Mesendoderm (in vitro differentiated cells): ENCODE measurements at regions not wholly inside any gene's neighbourhood (a gene's known extent, or its start where the extent isn't known, plus 50 kb on each side); places are given as distances from the start of the nearest gene placed in this dataset.

Experiments used
- DNase-seq: peaks from one replicate; pipeline ENCODE4 v3.0.0; 2013
- H2AK5ac ChIP-seq: 2 replicates; pipeline ENCODE4 v1.6.1; 2013; ENCODE audit warnings: low read length, inconsistent platforms
- H2BK120ac ChIP-seq: 2 replicates; pipeline ENCODE4 v1.6.1; 2013; ENCODE audit warnings: low read depth, mild to moderate bottlenecking, low read length, moderate library complexity, mixed read lengths
- H2BK15ac ChIP-seq: replicated peaks from 2 replicates; pipeline ENCODE4 v1.6.1; 2013; ENCODE audit warnings: low read depth, mild to moderate bottlenecking, moderate library complexity
- H2BK5ac ChIP-seq: 2 replicates; pipeline ENCODE4 v1.6.1; 2013; ENCODE audit warnings: low read length, inconsistent platforms
- H3K18ac ChIP-seq: 2 replicates; pipeline ENCODE4 v1.6.1; 2013; ENCODE audit warnings: mild to moderate bottlenecking, low read length, mixed read lengths
- H3K23ac ChIP-seq: one replicate; pipeline ENCODE4 v1.6.1; 2013; ENCODE audit warnings: low read length
- H3K27ac ChIP-seq: 2 replicates; pipeline ENCODE4 v1.5.1; 2013; ENCODE audit warnings: low read depth, mild to moderate bottlenecking, inconsistent platforms, low read length, moderate library complexity
- H3K27me3 ChIP-seq: 2 replicates; pipeline ENCODE4 v1.6.1; 2013; ENCODE audit warnings: low read length, control low read depth, mild to moderate bottlenecking, inconsistent platforms; ENCODE audit not compliant: insufficient read depth, poor library complexity
- H3K36me3 ChIP-seq: 2 replicates; pipeline ENCODE4 v1.6.1; 2013; ENCODE audit warnings: low read length, inconsistent platforms; ENCODE audit not compliant: control insufficient read depth, insufficient read depth
- H3K4ac ChIP-seq: one replicate; pipeline ENCODE4 v1.6.1; 2013; ENCODE audit warnings: low read depth, mild to moderate bottlenecking, low read length, moderate library complexity
- H3K4me1 ChIP-seq: 2 replicates; pipeline ENCODE4 v1.6.1; 2013; ENCODE audit warnings: low read depth, low read length, inconsistent platforms; ENCODE audit not compliant: control insufficient read depth
- H3K4me2 ChIP-seq: 2 replicates; pipeline ENCODE4 v1.6.1; 2013; ENCODE audit warnings: low read length
- H3K4me3 ChIP-seq: 2 replicates; pipeline ENCODE4 v1.5.1; 2013; ENCODE audit warnings: mild to moderate bottlenecking, low read length
- H3K56ac ChIP-seq: one replicate; pipeline ENCODE4 v1.6.1; 2013; ENCODE audit warnings: low read length
- H3K79me1 ChIP-seq: 2 replicates; pipeline ENCODE4 v1.6.1; 2013; ENCODE audit warnings: low read length, inconsistent platforms
- H3K79me2 ChIP-seq: 2 replicates; pipeline ENCODE4 v1.6.1; 2013; ENCODE audit warnings: mild to moderate bottlenecking, low read length; ENCODE audit not compliant: control insufficient read depth, insufficient read depth
- H3K9ac ChIP-seq: 2 replicates; pipeline ENCODE4 v1.6.1; 2013; ENCODE audit warnings: low read length, inconsistent platforms
- H4K5ac ChIP-seq: one replicate; pipeline ENCODE4 v1.6.1; 2013; ENCODE audit warnings: low read length
- H4K8ac ChIP-seq: one replicate; pipeline ENCODE4 v1.6.1; 2013; ENCODE audit warnings: low read depth, mild to moderate bottlenecking, control low read depth, low read length, moderate library complexity
- WGBS: extraction: QIAGEN DNeasy Blood & Tissue Kit; methylation state at CpG from one replicate; pipeline ENCODE4 v1.1.7; 2013; ENCODE audit warnings: low lambda C conversion rate, missing lambda C conversion rate; ENCODE audit not compliant: insufficient coverage; ENCODE audit errors: extremely low coverage; 5-methylcytosine and 5-hydroxymethylcytosine counted together

DNA sequence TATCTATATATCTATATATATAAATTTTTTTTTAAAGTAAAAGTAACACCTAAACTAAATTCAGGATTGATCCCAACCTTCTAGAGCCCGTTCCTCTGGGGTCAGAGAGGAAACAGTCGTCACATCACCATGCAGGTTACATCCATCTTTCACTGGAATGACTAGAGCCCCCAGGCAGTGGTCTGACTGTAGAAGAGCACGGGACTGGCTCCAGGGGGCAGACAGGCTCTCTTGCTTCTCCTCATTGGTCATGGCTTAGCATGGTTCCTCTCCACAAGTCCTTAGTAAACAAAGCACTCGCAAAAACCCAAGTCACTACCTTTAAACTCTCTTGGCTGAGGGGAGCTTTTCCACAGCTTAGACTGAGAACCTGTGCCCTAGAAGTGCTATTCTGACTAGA, 110.5 kb downstream of the NR2F2 start:
- Histone ChIP-seq H3K56ac (no peak overlapping the region), H2BK5ac (no peak overlapping the region), H3K79me1 (no peaks in the 10 kb centered on the region), H3K4me2 (no peak overlapping the region), H3K4me1 (no peaks in the 10 kb centered on the region), H3K79me2 (no peaks in the 10 kb centered on the region), H3K27ac (no peak overlapping the region), H2BK120ac (no peak overlapping the region), H4K5ac (no peak overlapping the region), H3K27me3 (no peaks in the 10 kb centered on the region), H3K23ac (no peak overlapping the region), H3K4me3 (no peak overlapping the region), H3K18ac (no peak overlapping the region), H3K9ac (no peak overlapping the region), H2AK5ac (no peak overlapping the region), H4K8ac (no peak overlapping the region), H3K36me3 (no peaks in the 10 kb centered on the region), H2BK15ac (no peak overlapping the region), H3K4ac (no peak overlapping the region)
- WGBS: no CpG with 5 or more reads among the region's 4 CpGs
- peak; percentile 6 for DNase-seq

DNA sequence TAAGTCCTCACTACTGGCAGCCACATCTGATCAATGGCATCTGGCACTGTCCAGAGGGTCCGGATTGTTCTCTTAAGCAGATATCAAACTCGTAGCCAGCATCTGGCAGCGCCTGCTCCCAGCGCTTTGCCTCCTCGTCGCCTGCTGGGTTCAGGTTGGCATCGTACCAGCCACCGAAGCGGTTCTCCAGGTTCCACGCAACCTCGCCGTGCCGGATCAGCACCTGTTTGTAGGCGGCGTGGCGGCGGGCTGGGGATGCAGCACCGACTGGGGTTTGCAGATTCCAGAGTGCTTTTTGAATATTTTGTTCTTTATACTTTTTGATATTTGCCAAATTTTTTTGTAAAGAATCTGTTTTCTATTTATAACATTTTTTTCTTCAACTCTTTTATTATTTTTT, 111.6 kb downstream of the NR2F2 start:
- Histone ChIP-seq H3K23ac (no peak overlapping the region), H3K79me2 (no peaks in the 10 kb centered on the region), H3K79me1 (no peaks in the 10 kb centered on the region), H2AK5ac (no peak overlapping the region), H2BK15ac (no peak overlapping the region), H4K5ac (no peak overlapping the region), H4K8ac (no peak overlapping the region), H3K9ac (no peak overlapping the region), H3K27ac (no peak overlapping the region), H2BK5ac (no peak overlapping the region), H3K4me3 (no peak overlapping the region), H3K27me3 (no peaks in the 10 kb centered on the region), H2BK120ac (no peak overlapping the region), H3K4me1 (no peaks in the 10 kb centered on the region), H3K4me2 (no peak overlapping the region), H3K18ac (no peak overlapping the region), H3K56ac (no peak overlapping the region), H3K36me3 (no peaks in the 10 kb centered on the region), H3K4ac (no peak overlapping the region)
- no peak for DNase-seq
- no CpG with 5 or more reads among the region's 18 CpGs for WGBS

DNA sequence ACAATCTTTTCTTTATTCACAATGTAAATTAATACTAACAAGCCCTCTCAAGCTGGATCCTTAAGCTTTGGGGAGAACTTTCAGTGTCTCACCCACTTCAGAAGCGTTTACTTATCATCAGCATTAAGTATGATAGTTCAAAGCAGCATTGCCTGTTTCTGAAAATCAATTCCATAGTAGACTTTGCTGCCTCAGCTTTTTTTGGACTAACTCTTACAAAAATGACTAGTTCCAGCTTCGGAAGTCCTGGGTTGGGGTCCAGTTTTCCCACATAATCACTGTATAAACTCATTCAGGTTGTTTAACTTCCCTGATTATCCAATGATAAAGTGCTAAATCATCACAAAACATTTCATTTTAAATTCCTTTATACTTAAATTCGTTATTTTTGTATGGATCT, 114.4 kb downstream of the NR2F2 start:
- Histone ChIP-seq H2BK15ac (no peak overlapping the region), H3K18ac (no peak overlapping the region), H3K9ac (no peak overlapping the region), H3K23ac (no peak overlapping the region), H3K56ac (no peak overlapping the region), H3K27me3 (no peaks in the 10 kb centered on the region), H3K4me1 (no peaks in the 10 kb centered on the region), H2BK120ac (no peak overlapping the region), H3K27ac (no peak overlapping the region), H4K5ac (no peak overlapping the region), H3K36me3 (no peaks in the 10 kb centered on the region), H3K79me1 (no peaks in the 10 kb centered on the region), H3K4me3 (no peak overlapping the region), H4K8ac (no peak overlapping the region), H2AK5ac (no peak overlapping the region), H3K4me2 (no peak overlapping the region), H2BK5ac (no peak overlapping the region), H3K79me2 (no peaks in the 10 kb centered on the region), H3K4ac (no peak overlapping the region)
- WGBS: 100% methylated on average over 1 of the region's 3 CpGs
- DNase-seq: no peak

DNA sequence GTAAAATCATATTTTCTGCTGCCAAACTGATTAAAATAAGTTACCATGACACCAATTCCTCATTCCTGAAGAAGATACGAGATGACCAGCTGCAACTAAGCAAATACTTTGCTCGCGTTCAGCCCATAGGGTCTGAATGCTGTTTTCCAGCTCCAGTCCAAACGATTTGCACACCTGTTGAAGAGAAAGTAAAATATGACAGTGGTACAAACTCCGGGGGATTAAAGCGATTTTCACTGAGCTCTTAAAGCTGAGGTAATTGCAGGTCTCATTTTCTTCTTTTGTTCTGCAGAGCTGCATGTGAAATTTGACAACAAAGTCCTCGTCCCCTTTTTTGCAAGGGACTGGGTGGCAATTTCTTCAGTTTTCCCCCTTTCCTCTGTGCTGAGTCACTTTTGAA, 118.4 kb downstream of the NR2F2 start:
- no peaks in the 10 kb centered on the region for H3K27me3 ChIP-seq
- H3K79me2 ChIP-seq: no peaks in the 10 kb centered on the region
- no peak overlapping the region for H3K4me3 ChIP-seq
- no peak overlapping the region for H4K8ac ChIP-seq
- no peak overlapping the region for H4K5ac ChIP-seq
- DNase-seq: no peak
- no peak overlapping the region for H3K4me2 ChIP-seq
- no peak overlapping the region for H2BK120ac ChIP-seq
- H3K27ac ChIP-seq: no peak overlapping the region
- H3K23ac ChIP-seq: no peak overlapping the region
- H2BK5ac ChIP-seq: no peak overlapping the region
- H3K56ac ChIP-seq: no peak overlapping the region
- no peak overlapping the region for H3K9ac ChIP-seq
- no peak overlapping the region for H3K4ac ChIP-seq
- no peak overlapping the region for H3K18ac ChIP-seq
- H3K36me3 ChIP-seq: no peaks in the 10 kb centered on the region
- H2BK15ac ChIP-seq: no peak overlapping the region
- no peaks in the 10 kb centered on the region for H3K79me1 ChIP-seq
- no peak overlapping the region for H2AK5ac ChIP-seq
- no peaks in the 10 kb centered on the region for H3K4me1 ChIP-seq
- no CpG with 5 or more reads among the region's 7 CpGs for WGBS

DNA sequence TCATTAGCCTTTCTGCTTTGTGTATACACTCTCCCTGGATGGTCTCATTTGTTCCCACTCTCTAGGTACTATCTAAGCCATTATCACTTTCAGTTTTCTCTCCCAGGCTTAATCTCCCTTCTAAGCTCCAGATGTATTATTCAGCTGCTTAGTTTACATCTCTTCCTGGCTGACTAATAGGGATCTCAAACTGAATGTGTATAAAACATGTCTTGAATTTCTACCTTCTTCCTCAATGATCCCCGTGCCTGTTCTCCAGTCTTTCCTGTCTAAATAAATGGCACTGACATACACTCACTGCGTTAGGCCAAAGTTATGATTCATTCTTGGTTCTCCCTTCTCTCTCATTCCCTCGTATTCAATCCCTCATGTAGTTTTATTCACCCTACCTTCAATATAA, 127.3 kb downstream of the NR2F2 start:
- H3K4ac ChIP-seq: no peak overlapping the region
- H3K56ac ChIP-seq: no peak overlapping the region
- H4K8ac ChIP-seq: no peak overlapping the region
- no peak for DNase-seq
- no CpG with 5 or more reads among the region's 3 CpGs for WGBS
- H3K4me1 ChIP-seq: no peaks in the 10 kb centered on the region
- H3K18ac ChIP-seq: no peak overlapping the region
- no peak overlapping the region for H2AK5ac ChIP-seq
- H3K79me1 ChIP-seq: no peaks in the 10 kb centered on the region
- H3K9ac ChIP-seq: no peak overlapping the region
- no peak overlapping the region for H3K27ac ChIP-seq
- H3K79me2 ChIP-seq: no peaks in the 10 kb centered on the region
- no peak overlapping the region for H2BK5ac ChIP-seq
- no peak overlapping the region for H3K4me2 ChIP-seq
- no peak overlapping the region for H4K5ac ChIP-seq
- no peak overlapping the region for H2BK15ac ChIP-seq
- no peak overlapping the region for H2BK120ac ChIP-seq
- H3K4me3 ChIP-seq: no peak overlapping the region
- no peaks in the 10 kb centered on the region for H3K36me3 ChIP-seq
- H3K23ac ChIP-seq: no peak overlapping the region
- no peaks in the 10 kb centered on the region for H3K27me3 ChIP-seq

DNA sequence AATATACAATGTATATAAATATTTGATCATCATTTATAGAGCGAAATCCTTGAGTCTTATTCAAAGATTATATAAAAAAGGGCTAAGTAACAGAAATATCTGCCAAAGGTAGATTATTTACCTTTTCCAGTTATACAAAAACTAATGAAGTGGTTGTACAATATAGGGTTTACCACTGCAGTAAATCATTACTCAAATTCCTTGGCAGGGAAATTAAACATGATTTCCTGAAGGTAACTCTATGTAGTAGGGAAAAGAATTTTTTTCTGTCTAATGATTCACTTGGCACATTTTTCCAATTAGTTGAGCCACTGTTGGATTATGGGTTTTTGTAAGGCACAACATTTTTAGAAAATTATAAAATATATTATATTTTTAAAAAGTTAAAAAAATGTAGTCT, 129.6 kb downstream of the NR2F2 start:
- H2BK5ac ChIP-seq: no peak overlapping the region
- H2BK120ac ChIP-seq: no peak overlapping the region
- no peak overlapping the region for H2AK5ac ChIP-seq
- no peak for DNase-seq
- no peak overlapping the region for H4K8ac ChIP-seq
- no peak overlapping the region for H3K9ac ChIP-seq
- H3K79me1 ChIP-seq: no peaks in the 10 kb centered on the region
- no peak overlapping the region for H3K27ac ChIP-seq
- H3K4me3 ChIP-seq: no peak overlapping the region
- no CpG with 5 or more reads among the region's 1 CpG for WGBS
- H2BK15ac ChIP-seq: no peak overlapping the region
- H3K4ac ChIP-seq: no peak overlapping the region
- H3K4me1 ChIP-seq: no peaks in the 10 kb centered on the region
- H3K56ac ChIP-seq: no peak overlapping the region
- no peak overlapping the region for H4K5ac ChIP-seq
- no peaks in the 10 kb centered on the region for H3K27me3 ChIP-seq
- no peaks in the 10 kb centered on the region for H3K36me3 ChIP-seq
- no peak overlapping the region for H3K23ac ChIP-seq
- no peak overlapping the region for H3K18ac ChIP-seq
- no peaks in the 10 kb centered on the region for H3K79me2 ChIP-seq
- no peak overlapping the region for H3K4me2 ChIP-seq
